ENCODE measurements at regions not wholly inside any gene's neighbourhood (a gene's known extent, or its start where the extent isn't known, plus 50 kb on each side); places are given as distances from the start of the nearest gene placed in this dataset.

- no peak overlapping the region for H3K27ac ChIP-seq
- TF ChIP-seq ZFX (IDR thresholded peaks at IDR 0.05) = no peak
Measured at GRCh38 chr14:40100544-40101196, 668.4 kb upstream of the FBXO33 start.

GRCh38 chr14:40099316-40099715 lies 667.1 kb upstream of the FBXO33 start:
- TF ChIP-seq CTCF (conservative IDR thresholded peaks at IDR 0.05) (no peak), ZFX (IDR thresholded peaks at IDR 0.05) (no peak)
- no peak overlapping the region for H3K27ac ChIP-seq

DNA sequence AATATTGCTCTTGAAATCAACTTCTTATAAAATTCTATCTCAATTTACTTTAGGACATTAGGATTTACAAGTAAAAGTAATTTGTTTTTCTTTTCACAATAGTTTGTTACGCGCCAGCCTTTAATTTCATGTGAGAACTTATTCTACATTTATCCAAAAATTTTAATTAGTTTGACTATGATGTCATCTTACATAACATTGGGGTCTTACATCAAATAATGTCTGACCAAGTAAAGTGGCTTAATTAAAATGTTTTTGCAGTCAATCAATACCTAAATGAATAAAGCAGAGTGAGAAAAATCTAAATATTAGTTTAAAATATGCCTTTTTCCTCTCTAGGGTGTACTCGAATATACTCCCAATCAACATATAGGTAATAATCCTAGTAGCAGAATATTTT lies 666.2 kb upstream of the FBXO33 start:
- no peak for TF ChIP-seq CTCF (conservative IDR thresholded peaks at IDR 0.05)
- TF ChIP-seq ZFX (IDR thresholded peaks at IDR 0.05) = no peak
- no peak overlapping the region for H3K27ac ChIP-seq

DNA sequence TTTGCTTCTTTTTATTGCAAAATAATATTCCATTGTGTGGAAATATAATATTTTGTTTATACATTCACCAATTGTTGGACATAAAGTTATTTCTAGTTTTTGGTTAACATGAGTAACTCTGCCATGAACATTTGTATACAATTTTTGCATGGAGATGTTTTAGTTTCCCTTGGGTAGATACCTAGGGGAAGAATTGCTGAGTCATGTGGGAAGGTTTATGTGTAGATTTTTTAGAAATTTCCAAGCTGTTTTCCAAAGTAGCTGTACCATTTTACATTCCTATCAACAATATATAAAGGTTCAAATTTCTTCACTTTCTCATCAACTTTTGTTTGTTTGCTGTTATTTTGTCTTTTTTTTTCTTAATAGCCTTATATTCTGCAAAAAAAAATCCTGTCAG lies 664.7 kb upstream of the FBXO33 start:
- TF ChIP-seq ZFX (IDR thresholded peaks at IDR 0.05) = no peak
- no peak for TF ChIP-seq CTCF (conservative IDR thresholded peaks at IDR 0.05)

GRCh38 chr14:40093800-40094199 lies 661.6 kb upstream of the FBXO33 start:
- no peak overlapping the region for H3K27ac ChIP-seq
- no peak for TF ChIP-seq ZFX (IDR thresholded peaks at IDR 0.05)
- TF ChIP-seq CTCF (conservative IDR thresholded peaks at IDR 0.05) = no peak

More for the DNA sequence above, 664.7 kb upstream of the FBXO33 start:
- no peak overlapping the region for H3K27ac ChIP-seq

- TF ChIP-seq CTCF (conservative IDR thresholded peaks at IDR 0.05) (no peak), ZFX (IDR thresholded peaks at IDR 0.05) (no peak)
- H3K27ac ChIP-seq = no peak overlapping the region
Measured at GRCh38 chr14:40074169-40074568, 641.9 kb upstream of the FBXO33 start.

- TF ChIP-seq CTCF (conservative IDR thresholded peaks at IDR 0.05) = no peak
- no peak for TF ChIP-seq ZFX (IDR thresholded peaks at IDR 0.05)
- no peak overlapping the region for H3K27ac ChIP-seq
Measured at GRCh38 chr14:40072175-40072574, 639.9 kb upstream of the FBXO33 start.

Measured in C4-2B (cell line).